K562 (cell line): ENCODE measurements at regions not wholly inside any gene's neighbourhood (a gene's known extent, or its start where the extent isn't known, plus 50 kb on each side); places are given as distances from the start of the nearest gene placed in this dataset.

Experiments
- ATF6 ChIP-seq: sonication (generic); formaldehyde crosslinking; IDR thresholded peaks from 2 replicates; pipeline ENCODE4 v1.4.0; 2020; ENCODE audit warnings: mild to moderate bottlenecking, missing genetic modification reagents
- BDP1 ChIP-seq: IDR thresholded peaks from 3 replicates; pipeline ENCODE4 v1.6.1; 2011; ENCODE audit not compliant: insufficient read length, insufficient read depth
- CTCF ChIP-seq, 3 experiments: IDR thresholded peaks in 2 of 3; conservative IDR thresholded peaks in 1 of 3; 2 replicates each; pipeline ENCODE4 v1.5.1; 2011 to 2012; ENCODE audit warnings: low read length in 3 of 3, mild to moderate bottlenecking in 3 of 3, control low read depth in 2 of 3, improper control_type of control experiment in 1 of 3, inconsistent platforms in 1 of 3, low read depth in 1 of 3, mixed read lengths in 1 of 3, moderate library complexity in 1 of 3; ENCODE audit not compliant: insufficient read depth in 2 of 3
- EZH2 ChIP-seq: IDR thresholded peaks from 2 replicates; pipeline ENCODE4 v1.6.1; 2012; ENCODE audit warnings: low read depth, mild to moderate bottlenecking, inconsistent platforms, low read length, borderline replicate concordance
- HDAC2 ChIP-seq: fragments of 450-650 bp; IDR thresholded peaks from 2 replicates; pipeline ENCODE4 v1.6.1; 2016; ENCODE audit warnings: mild to moderate bottlenecking
- HDGF ChIP-seq: fragments of 450-650 bp; IDR thresholded peaks from 2 replicates; pipeline ENCODE4 v1.6.1; 2016
- JUNB ChIP-seq: fragments of 450-650 bp; formaldehyde crosslinking; conservative IDR thresholded peaks from 2 replicates; pipeline ENCODE4 v1.4.0; 2020; ENCODE audit warnings: mild to moderate bottlenecking
- KDM1A ChIP-seq, 2 experiments: fragments of 450-650 bp; IDR thresholded peaks; 2 replicates each; pipeline ENCODE4 v1.6.1; 2016; ENCODE audit warnings: mild to moderate bottlenecking in 2 of 2
- NFE2 ChIP-seq: IDR thresholded peaks from 2 replicates; pipeline ENCODE4 v1.6.1; 2014; ENCODE audit warnings: antibody characterized with exemption, low read depth
- POLR2A ChIP-seq: fragments of 450-650 bp; conservative IDR thresholded peaks from 2 replicates; pipeline ENCODE4 v1.6.1; 2016
- RFX1 ChIP-seq: fragments of 450-650 bp; IDR thresholded peaks from 2 replicates; pipeline ENCODE4 v1.6.1; 2016; ENCODE audit warnings: mild to moderate bottlenecking, moderate library complexity
- SMAD1 ChIP-seq: fragments of 150-350 bp; IDR thresholded peaks from 2 replicates; pipeline ENCODE4 v1.6.1; 2014; ENCODE audit warnings: low read length, low read depth; ENCODE audit not compliant: partially characterized antibody
- SP1 ChIP-seq: sonication (generic); formaldehyde crosslinking; IDR thresholded peaks from 2 replicates; pipeline ENCODE4 v1.8.1; 2022; ENCODE audit warnings: mild to moderate bottlenecking, missing genetic modification reagents

GRCh38 chr14:101199028-101199770, 295.7 kb upstream of the RTL1 start:
- TF ChIP-seq EZH2 (no peak), ATF6 (CRISPR knock-in tag) (no peak), HDAC2 (no peak), CTCF (IDR thresholded peaks at IDR 0.05 in 2 of 3, conservative IDR thresholded peaks at IDR 0.05 in 1 of 3; ENCODE audit: insufficient read depth in 2 of 3, low read depth in 1 of 3, low read length in 3 of 3) (no peak), RFX1 (no peak), POLR2A (no peak), SP1 (CRISPR knock-in tag) (no peak), JUNB (CRISPR knock-in tag) (no peak), SMAD1 (no peak), HDGF (no peak), NFE2 (no peak), BDP1 (no peak), KDM1A (IDR thresholded peaks at IDR 0.05) (no peak)
